Thyroid gland (tissue), 4 donors: ENCODE measurements at regions not wholly inside any gene's neighbourhood (a gene's known extent, or its start where the extent isn't known, plus 50 kb on each side); places are given as distances from the start of the nearest gene placed in this dataset.
"Not testable (repeated sequence)": the region's sequence is repeated elsewhere in the genome, so short reads cannot be mapped to it uniquely, and the experiment has no call there.

Experiments
- DNase-seq, 2 donors: peaks; one replicate each; pipeline ENCODE4 v3.0.0-alpha.2; 2019
- H3K27ac ChIP-seq, 3 donors: fragments of 200-600 bp; sonication (generic); 1 replicate in 2 of 3; 2 replicates in 1 of 3; pipeline ENCODE4 v1.5.1; 2016 to 2019; ENCODE audit warnings: mild to moderate bottlenecking in 1 of 3, moderate library complexity in 1 of 3
- H3K27me3 ChIP-seq: fragments of 200-600 bp; sonication (generic); one replicate; pipeline ENCODE4 v1.5.1; 2019
- H3K36me3 ChIP-seq, 2 donors: fragments of 200-600 bp; sonication (generic); one replicate each; pipeline ENCODE4 v1.5.1; 2016 to 2019
- H3K4me1 ChIP-seq, 2 donors: fragments of 200-600 bp; sonication (generic); one replicate each; pipeline ENCODE4 v1.5.1; 2017 to 2019
- H3K4me3 ChIP-seq, 3 donors: fragments of 200-600 bp; sonication (generic); replicated peaks in 1 of 3; 1 replicate in 2 of 3; 2 replicates in 1 of 3; pipeline ENCODE4 v1.5.1; 2016; ENCODE audit warnings: mild to moderate bottlenecking in 1 of 3
- H3K9me3 ChIP-seq: fragments of 200-600 bp; sonication (generic); one replicate; pipeline ENCODE4 v1.5.1; 2017
- CTCF ChIP-seq, 6 experiments: fragments of 200-600 bp in 3 of 6; fragments of 450-650 bp in 3 of 6; sonication (generic) in 3 of 6; IDR thresholded peaks; one replicate each; pipeline ENCODE4 v1.5.1; 2016 to 2019; ENCODE audit warnings: antibody characterized with exemption in 6 of 6, mild to moderate bottlenecking in 2 of 6, inconsistent platforms in 1 of 6, moderate library complexity in 1 of 6
- POLR2A ChIP-seq, 2 donors: fragments of 450-650 bp; IDR thresholded peaks; one replicate each; pipeline ENCODE4 v1.6.1; 2017; ENCODE audit warnings: antibody characterized with exemption in 2 of 2, mild to moderate bottlenecking in 2 of 2, moderate library complexity in 1 of 2
- WGBS, 2 donors: methylation state at CpG; one replicate each; pipeline ENCODE4 v1.1.5; 2017; 5-methylcytosine and 5-hydroxymethylcytosine counted together
- intact Hi-C: fragments of 100-400 bp; cut with DNase I; formaldehyde crosslinking; loops from one replicate; pipeline ENCODE4 v1.15.1; 2023

- intact Hi-C loops, result no loop called here
- TF ChIP-seq POLR2A (IDR thresholded peaks at IDR 0.05) (no peak), CTCF (IDR thresholded peaks at IDR 0.05) (no peak)
- H3K36me3 ChIP-seq, result no peaks in the 10 kb centered on the region
- no peaks in the 10 kb centered on the region for H3K27me3 ChIP-seq
- DNase-seq, result no peak
- no peak overlapping the region for H3K4me3 ChIP-seq
- no peaks in the 10 kb centered on the region for H3K4me1 ChIP-seq
- WGBS, 2 donors, result 72 to 73% methylated on average over 8 of the region's 8 CpGs
- no peaks in the 10 kb centered on the region for H3K9me3 ChIP-seq
- no peak overlapping the region for H3K27ac ChIP-seq
These were observed 129.8 kb downstream of the FGF18 start for GRCh38 chr5:171549274-171549673.

GRCh38 chr5:171553817-171554216 is 134.4 kb downstream of the FGF18 start:
- H3K36me3 ChIP-seq, H3K27ac ChIP-seq, H3K4me1 ChIP-seq, intact Hi-C loops, H3K27me3 ChIP-seq, H3K4me3 ChIP-seq, H3K9me3 ChIP-seq, DNase-seq: not testable (repeated sequence)
- WGBS, 2 donors, result 96% methylated on average over 7 of the region's 7 CpGs

GRCh38 chr5:171555160-171555559 is 135.7 kb downstream of the FGF18 start:
- Histone ChIP-seq H3K36me3 (no peaks in the 10 kb centered on the region), H3K4me3 (no peak overlapping the region), H3K9me3 (no peaks in the 10 kb centered on the region), H3K27me3 (no peaks in the 10 kb centered on the region), H3K27ac (no peak overlapping the region), H3K4me1 (no peaks in the 10 kb centered on the region)
- DNase-seq, result no peak
- intact Hi-C loops, result no loop called here
- 84 to 89% methylated on average over 6 of the region's 6 CpGs for WGBS, 2 donors
- TF ChIP-seq CTCF (IDR thresholded peaks at IDR 0.05), result no peak
- no peak for TF ChIP-seq POLR2A (IDR thresholded peaks at IDR 0.05)

GRCh38 chr5:171562822-171563221 is 143.4 kb downstream of the FGF18 start:
- no peaks in the 10 kb centered on the region for H3K36me3 ChIP-seq
- intact Hi-C loops, result no loop called here
- no peaks in the 10 kb centered on the region for H3K9me3 ChIP-seq
- H3K4me1 ChIP-seq, result no peaks in the 10 kb centered on the region
- no peak overlapping the region for H3K27ac ChIP-seq
- no peak for DNase-seq
- 90 to 92% methylated on average over 3 of the region's 3 CpGs for WGBS, 2 donors
- H3K4me3 ChIP-seq, result no peak overlapping the region
- TF ChIP-seq CTCF (IDR thresholded peaks at IDR 0.05) (no peak), POLR2A (IDR thresholded peaks at IDR 0.05) (no peak)
- H3K27me3 ChIP-seq, result no peaks in the 10 kb centered on the region

GRCh38 chr5:171568389-171568788 is 148.9 kb downstream of the FGF18 start:
- no peak for DNase-seq
- Histone ChIP-seq H3K4me1 (no peaks in the 10 kb centered on the region), H3K4me3 (no peak overlapping the region), H3K27me3 (no peaks in the 10 kb centered on the region), H3K27ac (no peak overlapping the region), H3K36me3 (no peaks in the 10 kb centered on the region), H3K9me3 (no peaks in the 10 kb centered on the region)
- intact Hi-C loops, result no loop called here
- TF ChIP-seq CTCF (IDR thresholded peaks at IDR 0.05) (no peak), POLR2A (IDR thresholded peaks at IDR 0.05) (no peak)
- WGBS, 2 donors, result 90% methylated on average over 1 of the region's 1 CpG

GRCh38 chr5:171569065-171569712 is 149.7 kb downstream of the FGF18 start:
- H3K36me3 ChIP-seq, result no peaks in the 10 kb centered on the region
- DNase-seq, result no peak
- intact Hi-C loops, result no loop called here
- TF ChIP-seq POLR2A (IDR thresholded peaks at IDR 0.05) (no peak), CTCF (IDR thresholded peaks at IDR 0.05) (no peak)
- no peak overlapping the region for H3K4me3 ChIP-seq
- H3K4me1 ChIP-seq, result no peaks in the 10 kb centered on the region
- H3K27me3 ChIP-seq, result no peaks in the 10 kb centered on the region
- H3K27ac ChIP-seq, result no peak overlapping the region
- no peaks in the 10 kb centered on the region for H3K9me3 ChIP-seq
- 0 to 44% methylated on average over 1 of the region's 1 CpG for WGBS, 2 donors
